HG02610 (cell line): ENCODE measurements at regions not wholly inside any gene's neighbourhood (a gene's known extent, or its start where the extent isn't known, plus 50 kb on each side); places are given as distances from the start of the nearest gene placed in this dataset.
"Not testable (repeated sequence)": the region's sequence is repeated elsewhere in the genome, so short reads cannot be mapped to it uniquely, and the experiment has no call there.

Experiments used
- ATAC-seq: cut with Tn5 transposase; IDR thresholded peaks from one replicate; pipeline ENCODE4 v1.9.1; 2021; ENCODE audit warnings: mild to moderate bottlenecking, moderate library complexity; ENCODE audit not compliant: unreplicated experiment

DNA sequence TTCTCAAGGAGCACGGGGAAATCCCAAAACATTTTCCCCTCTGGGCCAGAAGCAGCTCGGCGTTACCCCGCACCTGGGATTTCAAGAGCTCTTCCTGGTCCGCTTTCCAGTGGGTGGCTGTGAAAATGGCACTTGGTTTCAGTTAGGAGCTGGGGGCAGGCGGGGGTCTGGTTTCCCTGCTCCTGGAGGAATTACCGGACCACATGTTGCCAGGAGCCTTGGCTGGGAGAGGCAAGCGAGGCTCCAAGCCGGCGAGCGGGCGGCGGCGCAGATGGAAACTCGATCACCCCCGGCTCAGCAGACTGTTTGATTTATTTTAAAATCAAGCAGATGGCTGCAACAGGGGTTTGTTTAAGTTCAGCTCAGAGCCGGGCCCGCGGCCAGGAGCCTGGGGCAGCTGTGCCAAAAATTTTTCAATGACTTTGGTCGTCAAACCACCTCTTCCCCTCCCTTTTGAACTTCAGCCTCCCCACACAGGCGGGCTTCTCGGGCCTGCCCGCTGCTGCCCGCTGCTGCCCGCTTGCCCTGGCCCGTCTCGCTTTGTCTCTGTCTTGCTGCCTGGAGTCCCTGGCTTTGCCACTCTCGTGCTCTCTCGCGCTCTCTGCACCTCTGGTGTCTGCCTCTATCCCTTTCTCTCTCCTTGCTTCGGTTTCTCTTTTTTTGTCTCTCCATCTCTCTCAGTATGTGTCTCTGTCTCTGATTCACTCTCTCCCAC is 108.0 kb upstream of the CIBAR2 start:
- no peak for ATAC-seq

GRCh38 chr16:85220964-85221731 is 108.9 kb upstream of the CIBAR2 start:
- no peak for ATAC-seq

DNA sequence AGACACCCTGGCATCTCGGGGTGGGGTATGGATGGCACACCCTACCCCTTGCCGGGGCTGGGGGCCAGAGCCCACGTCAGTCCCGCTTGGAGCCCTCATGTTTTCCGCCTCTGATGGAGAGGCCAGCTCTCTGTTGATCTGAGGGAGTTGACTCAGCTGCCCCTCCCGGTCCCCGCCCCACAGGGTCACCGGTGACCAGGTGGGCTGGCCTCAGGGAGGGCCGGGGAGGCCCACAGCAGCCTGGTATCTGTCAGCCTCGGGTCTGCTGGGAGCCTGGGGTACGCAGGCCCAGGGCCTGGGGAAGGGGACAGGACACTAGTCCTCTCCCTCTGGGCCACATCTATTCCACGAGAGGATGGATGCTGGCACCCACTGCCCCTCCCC is 109.5 kb upstream of the CIBAR2 start:
- no peak for ATAC-seq

- no peak for ATAC-seq
These were observed 110.0 kb upstream of the CIBAR2 start for GRCh38 chr16:85222155-85222863.

- ATAC-seq = no peak
These were observed 113.0 kb upstream of the CIBAR2 start for GRCh38 chr16:85225257-85225656.

DNA sequence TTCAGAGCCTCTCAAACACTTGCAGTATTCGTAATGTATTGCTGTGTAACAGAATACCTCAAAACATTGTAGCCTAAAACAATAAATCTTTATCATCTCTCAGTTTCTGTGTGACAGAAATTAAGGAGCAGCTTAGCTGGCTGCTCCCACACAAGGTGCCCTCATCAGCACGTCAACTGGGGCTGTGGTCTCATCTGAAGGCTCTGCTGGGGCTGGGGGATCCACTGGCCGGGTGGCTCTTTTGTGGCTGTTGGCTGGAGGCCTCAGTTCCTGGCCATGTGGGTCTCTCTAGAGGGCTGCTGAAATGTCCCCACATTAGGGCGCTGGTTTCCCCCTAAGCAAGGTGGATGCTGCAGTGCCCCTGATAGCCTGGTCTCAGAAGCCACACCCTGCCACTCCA is 113.4 kb upstream of the CIBAR2 start:
- no peak for ATAC-seq

- ATAC-seq = peak; percentile 73
These were observed 115.0 kb upstream of the CIBAR2 start for GRCh38 chr16:85227084-85227945.

DNA sequence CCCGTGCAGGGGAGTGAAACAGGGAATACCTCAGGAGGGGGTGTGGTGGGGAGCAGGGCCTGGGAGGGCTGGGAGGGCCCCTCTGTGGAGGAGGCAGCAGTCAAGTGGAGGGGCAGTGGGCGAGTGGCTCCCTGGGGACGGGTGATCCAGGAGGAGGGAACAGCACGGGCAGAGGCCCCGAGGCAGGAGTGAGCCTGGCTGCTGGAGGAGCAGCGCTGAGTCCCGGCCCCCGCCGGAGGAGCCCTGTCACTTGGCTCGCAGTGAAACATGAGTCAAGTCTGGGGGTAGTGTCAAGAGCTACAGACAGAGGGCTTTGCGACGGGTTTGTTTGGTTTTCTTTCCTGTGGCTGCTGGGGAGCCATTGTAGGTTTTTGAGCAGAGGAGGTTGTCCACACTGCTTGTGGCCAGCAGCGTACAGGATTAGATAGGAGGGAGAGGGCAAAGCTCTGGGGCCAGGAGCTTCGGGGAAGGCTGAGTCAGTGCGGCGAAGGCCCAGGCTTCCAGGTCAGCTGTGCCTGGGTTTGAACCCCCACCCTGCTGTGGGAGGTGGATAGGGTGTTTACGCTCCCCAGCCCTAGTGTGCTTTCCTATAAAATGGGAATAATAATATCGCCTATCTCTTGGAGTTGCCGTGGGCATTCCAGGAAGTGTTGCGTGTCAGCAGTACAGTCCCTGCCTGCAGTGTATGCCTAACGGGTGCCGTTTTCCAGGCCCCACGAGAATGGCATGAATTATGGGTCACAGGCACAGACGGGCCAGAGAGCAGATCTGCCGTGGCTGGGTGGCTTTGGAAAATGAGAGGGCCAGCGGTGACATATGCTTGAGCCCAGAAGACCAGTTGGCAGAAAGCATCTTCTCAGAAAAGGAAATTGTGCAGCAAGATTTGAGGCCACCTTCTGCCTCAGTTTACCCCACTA is 115.9 kb upstream of the CIBAR2 start:
- ATAC-seq = peak; percentile 10

- no peak for ATAC-seq
These were observed 116.7 kb upstream of the CIBAR2 start for GRCh38 chr16:85228970-85229430.

DNA sequence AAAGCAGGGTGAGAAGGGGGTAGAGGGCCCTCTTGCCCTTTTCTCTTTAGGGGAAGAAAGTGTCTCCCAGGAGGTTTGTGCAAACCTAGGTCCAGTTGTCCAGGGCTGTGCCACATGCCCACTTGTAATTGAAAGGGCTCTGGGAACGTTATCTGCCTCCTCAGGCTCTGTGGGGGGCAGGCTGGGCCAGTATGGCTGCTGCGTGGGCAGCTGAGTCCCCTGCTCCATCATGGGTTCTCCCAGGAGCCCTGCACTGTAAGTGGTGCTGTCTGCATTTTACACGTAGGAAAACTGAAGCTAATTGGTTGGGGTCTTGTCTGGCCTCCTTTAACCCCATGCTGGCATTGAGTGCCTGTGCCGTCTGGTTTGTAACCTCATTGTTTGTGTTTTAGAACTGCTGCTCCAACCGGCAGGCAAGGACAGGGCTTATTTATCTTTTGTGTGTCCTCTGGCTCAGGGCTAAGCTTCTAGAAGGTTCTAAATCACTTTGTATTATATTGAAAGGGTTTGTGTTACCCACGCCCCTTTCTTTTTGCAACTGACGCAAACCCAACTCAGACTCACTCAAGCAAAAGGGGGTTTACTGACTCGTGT is 117.7 kb upstream of the CIBAR2 start:
- ATAC-seq = no peak

DNA sequence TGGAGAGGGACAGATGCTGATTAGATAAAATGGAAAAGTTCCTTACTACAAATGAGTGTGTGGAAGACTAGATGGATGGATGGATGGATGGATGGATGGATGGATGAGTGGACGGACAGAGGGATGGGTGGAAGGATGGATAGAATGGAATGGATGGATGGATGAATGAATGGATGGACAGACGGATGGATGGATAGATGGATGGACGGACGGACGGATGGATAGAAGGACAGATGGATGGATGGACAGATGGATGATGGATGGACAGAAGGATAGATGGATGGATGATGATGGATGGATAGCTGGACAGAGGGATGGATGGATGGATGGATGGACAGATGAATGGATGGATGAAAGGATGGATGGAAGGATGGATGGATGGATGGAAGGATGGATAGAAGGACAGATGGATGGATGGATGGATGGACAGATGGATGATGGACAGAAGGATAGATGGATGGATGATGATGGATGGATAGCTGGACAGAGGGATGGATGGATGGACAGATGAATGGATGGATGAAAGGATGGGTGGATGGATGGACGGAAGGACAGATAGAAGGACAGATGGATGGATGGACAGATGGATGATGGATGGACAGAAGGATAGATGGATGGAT is 118.6 kb upstream of the CIBAR2 start:
- not testable (repeated sequence) for ATAC-seq

- no peak for ATAC-seq
These were observed 119.7 kb upstream of the CIBAR2 start for GRCh38 chr16:85231959-85232358.

DNA sequence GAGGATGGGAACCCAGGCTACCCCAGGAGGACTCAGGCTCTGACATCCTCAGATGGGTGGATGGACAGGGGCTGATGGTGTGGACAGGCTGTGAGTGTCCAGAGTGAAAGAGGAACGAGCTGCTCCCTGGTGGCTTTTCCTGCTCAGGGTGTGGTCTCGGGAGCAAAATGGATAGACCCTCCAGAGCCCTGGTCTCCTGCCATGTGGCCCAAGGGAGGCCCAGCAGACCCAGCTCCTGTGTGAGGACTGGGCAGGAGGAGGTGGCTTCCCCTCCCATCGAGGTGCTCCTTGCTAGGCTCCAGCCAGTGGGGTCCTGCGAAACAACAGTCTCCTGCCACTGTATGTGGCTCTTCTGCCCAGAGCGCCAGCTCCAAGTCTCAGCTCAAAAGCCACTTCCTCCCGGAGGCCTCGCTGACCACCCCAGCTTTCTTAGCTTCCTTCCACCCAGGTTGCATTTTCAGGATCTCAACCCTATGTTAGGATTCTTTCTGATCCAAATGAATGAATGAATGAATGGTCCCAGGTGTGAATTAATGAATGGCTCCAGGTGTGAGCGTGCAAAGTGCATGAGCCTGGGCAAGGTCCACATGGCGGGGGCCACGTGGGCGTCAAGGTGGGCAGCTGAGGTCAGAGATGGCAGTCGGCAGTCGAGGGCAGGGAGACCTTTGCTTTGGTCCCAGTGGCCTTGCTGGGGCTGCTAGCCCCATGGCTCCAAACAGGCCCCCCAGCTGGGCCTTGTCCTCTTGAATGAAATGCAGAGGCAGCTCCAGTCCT is 120.3 kb upstream of the CIBAR2 start:
- no peak for ATAC-seq

DNA sequence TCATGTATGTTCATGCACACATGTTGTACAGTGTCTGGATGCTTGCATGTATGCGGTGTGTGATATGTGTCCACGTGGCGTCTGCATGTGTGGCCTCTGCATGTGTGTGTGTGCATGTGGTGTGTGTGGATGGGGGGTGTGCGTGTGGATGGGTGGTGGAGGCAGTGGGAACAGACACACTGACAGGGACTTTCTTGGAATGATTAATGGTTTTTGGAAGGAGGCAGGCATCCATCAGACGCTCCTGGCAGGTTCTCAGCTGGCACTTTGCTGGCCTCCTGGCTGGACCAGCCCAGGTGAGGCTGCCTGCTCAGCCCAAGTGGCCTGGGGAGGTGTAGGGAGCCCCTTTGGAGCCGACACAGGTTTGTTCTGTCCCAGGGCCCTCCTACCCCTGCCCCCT is 121.2 kb upstream of the CIBAR2 start:
- ATAC-seq = no peak

DNA sequence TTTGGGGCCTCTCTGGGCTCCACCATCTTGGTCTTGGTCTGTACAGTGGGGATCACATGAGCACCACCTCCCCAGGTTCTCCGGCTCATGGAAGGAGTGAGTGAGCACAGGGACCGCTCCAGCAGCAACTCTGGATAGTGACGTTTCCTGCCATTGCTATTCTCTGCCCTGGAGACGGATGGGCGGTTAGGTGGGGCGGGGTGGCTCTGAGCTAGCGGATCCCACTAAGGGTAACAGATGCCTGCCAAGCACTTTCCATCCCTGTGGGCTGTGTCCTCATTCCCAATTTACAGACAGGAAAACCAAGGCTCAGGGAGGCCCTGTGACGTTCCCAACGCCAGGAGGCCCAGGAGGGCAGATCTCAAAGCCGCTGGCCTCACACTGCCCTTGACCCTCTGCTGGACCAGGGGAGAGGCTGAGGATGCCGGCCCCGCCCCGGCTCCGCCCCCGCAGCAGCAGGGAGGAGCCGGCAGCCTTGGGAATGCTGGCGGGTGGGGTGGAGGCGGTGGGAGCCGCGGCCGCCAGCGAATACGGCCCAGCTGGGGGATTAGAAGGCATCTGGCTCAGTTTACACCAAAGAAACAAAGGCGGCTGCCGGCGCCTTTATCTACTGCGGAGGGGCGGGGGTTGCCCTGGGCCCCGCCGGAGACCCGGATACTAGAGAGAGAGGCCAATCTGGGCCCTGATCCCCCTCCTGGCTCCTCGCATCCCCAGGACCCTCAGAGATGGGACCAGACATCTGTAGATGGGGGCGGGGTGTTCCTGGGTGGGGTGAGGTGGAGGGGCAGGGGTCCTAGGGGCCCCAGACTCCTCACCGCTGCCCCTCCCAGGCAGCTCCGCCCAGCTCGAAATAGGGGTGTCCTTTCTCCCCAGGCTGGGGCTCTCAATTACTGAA is 122.3 kb upstream of the CIBAR2 start:
- no peak for ATAC-seq

DNA sequence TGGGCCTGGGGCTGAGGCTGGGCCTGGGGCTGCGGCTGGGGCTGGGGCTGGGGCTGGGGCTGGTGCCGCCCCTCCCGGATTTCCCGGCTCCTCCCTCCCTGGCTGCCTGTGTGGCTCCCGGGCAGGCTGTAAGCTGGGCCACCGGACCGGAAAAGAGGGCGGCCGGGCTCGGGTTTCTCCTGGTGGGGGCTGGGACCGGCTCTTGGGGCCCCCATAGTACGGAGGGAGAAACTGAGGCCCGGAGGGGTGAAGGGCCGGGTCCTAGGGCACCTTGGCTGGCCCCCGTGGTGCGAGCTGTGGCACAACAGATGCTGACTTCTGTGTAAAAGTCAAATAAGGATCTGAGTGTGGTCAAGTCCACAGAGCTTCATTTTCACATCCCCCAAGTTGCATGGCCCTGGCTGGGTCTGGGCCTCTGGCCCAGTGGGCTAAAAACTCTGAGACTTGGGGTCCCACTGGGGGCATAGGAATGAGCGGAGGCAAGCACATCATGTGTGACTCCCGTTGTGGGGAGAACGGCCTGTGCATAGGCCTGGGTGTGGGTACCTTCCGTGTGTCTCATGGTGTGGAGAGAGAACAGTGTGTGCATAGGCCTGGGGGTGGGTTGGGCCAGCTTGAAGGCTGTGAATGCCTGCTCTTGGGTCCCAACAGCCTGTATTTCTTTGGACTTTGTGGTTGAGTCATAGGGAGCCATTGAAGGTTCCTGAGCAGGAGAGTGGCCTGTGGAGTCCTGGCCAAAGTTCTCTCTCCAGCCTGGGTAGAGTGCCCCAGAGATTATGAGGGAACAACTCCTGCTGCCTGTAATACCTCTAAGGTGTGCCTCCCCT is 123.9 kb upstream of the CIBAR2 start:
- ATAC-seq = no peak
